ENCODE measurements at regions not wholly inside any gene's neighbourhood (a gene's known extent, or its start where the extent isn't known, plus 50 kb on each side); places are given as distances from the start of the nearest gene placed in this dataset.
A peak's percentile ranks its signal among the peaks of the same experiment; 100 is the strongest.

DNA sequence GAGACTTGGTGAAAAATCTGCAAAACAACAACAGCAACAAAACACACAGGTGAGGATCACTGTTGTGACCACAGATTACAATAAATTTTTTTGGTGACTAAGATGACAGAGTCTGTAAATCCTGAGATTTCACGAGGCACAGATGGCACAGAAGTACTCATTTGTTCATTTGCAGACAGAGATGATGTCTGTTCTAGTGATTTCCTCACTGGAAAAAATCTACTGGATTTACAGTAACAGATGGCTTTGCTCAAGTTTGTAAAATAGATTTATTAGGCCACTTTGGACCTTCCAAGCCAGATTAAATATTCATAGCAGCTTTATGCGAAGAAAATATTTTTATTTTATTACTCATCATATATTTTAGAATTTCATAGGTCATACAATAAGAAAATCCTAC, 113.5 kb upstream of the IL6 start:
- Histone ChIP-seq H3K4me1 (ENCODE audit: low read length) (peaks cover 84% of the 10 kb centered on the region), H2AFZ (ENCODE audit: low read depth, low read length) (no peak overlapping the region), H4K20me1 (ENCODE audit: insufficient read depth, low read length) (peaks cover 22% of the 10 kb centered on the region), H3K36me3 (replicated peaks; ENCODE audit: low read depth, low read length) (peaks cover 61% of the 10 kb centered on the region), H3K79me2 (ENCODE audit: low read length) (peaks cover 94% of the 10 kb centered on the region), H3K27ac (ENCODE audit: low read length) (peak overlapping the region; percentile 87), H3K9ac (ENCODE audit: low read length) (peak overlapping the region; percentile 59), H3K9me3 (ENCODE audit: insufficient read depth, low read length) (peaks cover 8% of the 10 kb centered on the region; the same call in 1 of the 2 replicates), H3K27me3 (ENCODE audit: low read depth, low read length) (no peaks in the 10 kb centered on the region), H3K4me2 (ENCODE audit: low read length) (peak overlapping the region; percentile 60), H3K4me3 (ENCODE audit: low read length) (peak overlapping the region; percentile 16)
- TF ChIP-seq EZH2phosphoT487 (IDR thresholded peaks at IDR 0.05; ENCODE audit: low read depth), result no peak
- TF ChIP-seq, protein P1, sequence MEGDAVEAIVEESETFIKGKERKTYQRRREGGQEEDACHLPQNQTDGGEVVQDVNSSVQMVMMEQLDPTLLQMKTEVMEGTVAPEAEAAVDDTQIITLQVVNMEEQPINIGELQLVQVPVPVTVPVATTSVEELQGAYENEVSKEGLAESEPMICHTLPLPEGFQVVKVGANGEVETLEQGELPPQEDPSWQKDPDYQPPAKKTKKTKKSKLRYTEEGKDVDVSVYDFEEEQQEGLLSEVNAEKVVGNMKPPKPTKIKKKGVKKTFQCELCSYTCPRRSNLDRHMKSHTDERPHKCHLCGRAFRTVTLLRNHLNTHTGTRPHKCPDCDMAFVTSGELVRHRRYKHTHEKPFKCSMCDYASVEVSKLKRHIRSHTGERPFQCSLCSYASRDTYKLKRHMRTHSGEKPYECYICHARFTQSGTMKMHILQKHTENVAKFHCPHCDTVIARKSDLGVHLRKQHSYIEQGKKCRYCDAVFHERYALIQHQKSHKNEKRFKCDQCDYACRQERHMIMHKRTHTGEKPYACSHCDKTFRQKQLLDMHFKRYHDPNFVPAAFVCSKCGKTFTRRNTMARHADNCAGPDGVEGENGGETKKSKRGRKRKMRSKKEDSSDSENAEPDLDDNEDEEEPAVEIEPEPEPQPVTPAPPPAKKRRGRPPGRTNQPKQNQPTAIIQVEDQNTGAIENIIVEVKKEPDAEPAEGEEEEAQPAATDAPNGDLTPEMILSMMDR (IDR thresholded peaks at IDR 0.05; ENCODE audit: low read depth, low read length), result no peak

DNA sequence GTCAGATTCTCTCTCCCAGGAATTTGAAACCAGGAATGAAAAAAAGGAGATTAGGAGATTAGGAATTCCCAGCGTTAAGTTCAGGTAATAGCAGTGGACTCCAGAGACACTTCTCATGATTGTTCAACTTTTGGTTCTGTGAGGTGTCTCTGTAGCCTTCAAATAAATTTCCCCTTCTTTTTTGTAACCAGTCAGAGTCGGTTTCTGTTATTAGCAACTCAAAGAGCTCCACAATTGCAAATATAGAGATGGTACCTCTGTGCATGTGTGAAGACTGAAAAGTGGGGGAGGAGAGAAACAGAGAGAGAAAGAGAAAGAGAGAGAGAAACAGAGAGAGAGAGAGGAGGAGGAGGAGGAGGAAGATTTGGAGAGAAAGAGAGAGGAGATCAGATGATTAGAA, 112.8 kb upstream of the STEAP1B start:
- H3K36me3 ChIP-seq (replicated peaks; ENCODE audit: low read depth, low read length), result peaks cover 54% of the 10 kb centered on the region

DNA sequence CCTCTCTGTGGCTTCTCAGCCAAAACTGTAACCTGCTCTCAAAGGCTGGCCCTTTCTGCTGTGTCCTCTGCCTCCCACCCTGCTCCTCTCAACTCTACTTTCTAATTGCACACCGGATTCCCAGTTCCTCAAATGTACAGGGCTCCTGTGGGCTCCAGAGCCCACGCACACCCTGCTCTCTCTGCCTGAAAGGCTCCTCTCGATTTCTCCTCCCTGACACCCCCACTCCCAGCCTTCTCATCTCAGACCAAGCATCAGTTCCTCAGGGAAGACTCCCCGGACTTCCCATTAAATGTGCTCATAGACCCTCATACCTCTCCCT, 111.7 kb upstream of the STEAP1B start:
- no peaks in the 10 kb centered on the region for H3K9me3 ChIP-seq (ENCODE audit: insufficient read depth, low read length)
- peak overlapping the region; percentile 11; the same call in 1 of the 2 replicates for H3K4me3 ChIP-seq (ENCODE audit: low read length)
- H3K79me2 ChIP-seq (ENCODE audit: low read length), result peaks cover 93% of the 10 kb centered on the region
- no peak overlapping the region for H2AFZ ChIP-seq (ENCODE audit: low read depth, low read length)
- H3K4me1 ChIP-seq (ENCODE audit: low read length), result peaks cover 67% of the 10 kb centered on the region
- peaks cover 32% of the 10 kb centered on the region for H4K20me1 ChIP-seq (ENCODE audit: insufficient read depth, low read length)
- peak overlapping the region; percentile 58; the same call in 1 of the 2 replicates for H3K9ac ChIP-seq (ENCODE audit: low read length)
- peak overlapping the region; percentile 60 for H3K4me2 ChIP-seq (ENCODE audit: low read length)
- peaks cover 53% of the 10 kb centered on the region for H3K36me3 ChIP-seq (replicated peaks; ENCODE audit: low read depth, low read length)
- TF ChIP-seq, protein P1 (IDR thresholded peaks at IDR 0.05; ENCODE audit: low read depth, low read length), result no peak
- TF ChIP-seq EZH2phosphoT487 (IDR thresholded peaks at IDR 0.05; ENCODE audit: low read depth), result no peak
- peak overlapping the region; percentile 87 for H3K27ac ChIP-seq (ENCODE audit: low read length)
- no peaks in the 10 kb centered on the region for H3K27me3 ChIP-seq (ENCODE audit: low read depth, low read length)

More for the DNA sequence above, 112.8 kb upstream of the STEAP1B start:
- H3K9ac ChIP-seq (ENCODE audit: low read length), result peak overlapping the region; percentile 59
- H4K20me1 ChIP-seq (ENCODE audit: insufficient read depth, low read length), result peaks cover 24% of the 10 kb centered on the region
- H3K79me2 ChIP-seq (ENCODE audit: low read length), result peaks cover 96% of the 10 kb centered on the region
- H3K4me3 ChIP-seq (ENCODE audit: low read length), result peak overlapping the region; percentile 35
- H3K4me2 ChIP-seq (ENCODE audit: low read length), result peak overlapping the region; percentile 60
- H3K9me3 ChIP-seq (ENCODE audit: insufficient read depth, low read length), result peaks cover 1% of the 10 kb centered on the region; the same call in 1 of the 2 replicates
- peak overlapping the region; percentile 87 for H3K27ac ChIP-seq (ENCODE audit: low read length)
- H3K4me1 ChIP-seq (ENCODE audit: low read length), result peaks cover 77% of the 10 kb centered on the region
- H3K27me3 ChIP-seq (ENCODE audit: low read depth, low read length), result no peaks in the 10 kb centered on the region
- H2AFZ ChIP-seq (ENCODE audit: low read depth, low read length), result no peak overlapping the region
- TF ChIP-seq, protein P1 (IDR thresholded peaks at IDR 0.05; ENCODE audit: low read depth, low read length), result no peak
- no peak for TF ChIP-seq EZH2phosphoT487 (IDR thresholded peaks at IDR 0.05; ENCODE audit: low read depth)

DNA sequence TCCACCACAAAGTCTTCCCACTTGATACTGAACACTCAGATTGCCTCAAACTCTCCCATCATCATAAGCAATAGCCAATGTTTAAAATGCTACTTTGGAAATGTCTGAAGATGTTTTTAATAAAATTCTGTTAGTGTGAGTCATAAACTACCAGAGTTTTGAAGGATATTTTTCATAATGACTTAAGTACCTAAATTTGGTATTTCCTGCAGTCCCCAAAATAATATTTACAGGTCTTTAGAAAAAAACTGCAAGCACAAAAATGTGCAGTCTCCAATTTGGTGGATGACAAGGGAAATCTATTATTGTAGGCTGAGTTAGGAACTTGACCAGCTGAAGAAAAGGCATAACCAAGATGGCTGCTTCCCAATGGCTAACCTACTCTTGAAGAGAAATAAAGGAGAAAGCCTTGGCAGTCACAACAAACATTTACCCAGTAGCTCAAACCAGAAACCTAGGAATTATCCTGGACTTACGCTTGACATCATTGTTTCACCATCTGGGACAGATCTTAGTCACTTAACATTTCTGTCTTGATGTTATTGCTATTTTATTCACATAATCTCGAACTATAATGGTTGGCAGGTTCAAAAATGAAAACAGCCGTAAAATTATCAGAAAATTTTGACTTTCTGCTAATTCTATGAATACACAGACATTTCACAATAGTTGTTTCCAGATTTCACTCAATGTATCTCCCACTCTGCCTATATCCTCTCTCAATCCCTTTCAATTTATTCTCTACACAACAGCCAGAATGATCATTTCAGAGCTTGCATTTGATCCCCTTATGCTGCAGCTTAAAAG, 111.2 kb upstream of the STEAP1B start:
- Histone ChIP-seq H3K4me2 (ENCODE audit: low read length) (peak overlapping the region; percentile 60), H3K9ac (ENCODE audit: low read length) (peak overlapping the region; percentile 58; the same call in 1 of the 2 replicates), H3K79me2 (ENCODE audit: low read length) (peaks cover 88% of the 10 kb centered on the region), H3K4me1 (ENCODE audit: low read length) (peaks cover 63% of the 10 kb centered on the region), H3K27ac (ENCODE audit: low read length) (peak overlapping the region; percentile 87), H2AFZ (ENCODE audit: low read depth, low read length) (no peak overlapping the region), H3K27me3 (ENCODE audit: low read depth, low read length) (no peaks in the 10 kb centered on the region), H4K20me1 (ENCODE audit: insufficient read depth, low read length) (peaks cover 32% of the 10 kb centered on the region), H3K9me3 (ENCODE audit: insufficient read depth, low read length) (no peaks in the 10 kb centered on the region), H3K4me3 (ENCODE audit: low read length) (peak overlapping the region; percentile 11; the same call in 1 of the 2 replicates), H3K36me3 (replicated peaks; ENCODE audit: low read depth, low read length) (peaks cover 51% of the 10 kb centered on the region)
- no peak for TF ChIP-seq EZH2phosphoT487 (IDR thresholded peaks at IDR 0.05; ENCODE audit: low read depth)

All from OCI-LY3 (cell line).